ENCODE measurements at regions not wholly inside any gene's neighbourhood (a gene's known extent, or its start where the extent isn't known, plus 50 kb on each side); places are given as distances from the start of the nearest gene placed in this dataset.

- H3K4me3 ChIP-seq (ENCODE audit: insufficient read depth, low read depth, low read length), result no peak overlapping the region
- no peaks in the 10 kb centered on the region for H3K4me1 ChIP-seq (ENCODE audit: control insufficient read depth, insufficient read depth, low read length)
- H3K9me1 ChIP-seq (ENCODE audit: insufficient read depth, low read length), result no peaks in the 10 kb centered on the region
- no peak overlapping the region for H2AK9ac ChIP-seq (replicated peaks; ENCODE audit: low read depth, low read length, poor library complexity)
- no peak overlapping the region for H3K14ac ChIP-seq (replicated peaks; ENCODE audit: low read depth, low read length)
- intact Hi-C loops (cut with micrococcal nuclease) (no loop called here), in situ Hi-C loops (cut with MboI; ENCODE audit: low sequenced_read_pairs) (no loop called here), dilution Hi-C loops (cut with HindIII; ENCODE audit: low sequenced_read_pairs, unreplicated experiment) (no loop called here)
- CTCF ChIA-PET, result no interaction called here
- no peak overlapping the region for H3K23ac ChIP-seq (ENCODE audit: low read depth, low read length)
- no peak overlapping the region for H4K8ac ChIP-seq (ENCODE audit: low read depth in 2 of 2, low read length in 2 of 2)
- H2AFZ ChIP-seq (replicated peaks; ENCODE audit: low read length, poor library complexity), result no peak overlapping the region
- H3K27me3 ChIP-seq (ENCODE audit: control insufficient read depth, insufficient read depth, low read length), result no peaks in the 10 kb centered on the region; the same call in 1 of the 2 replicates
- WGBS, 2 experiments (ENCODE audit: extremely low coverage in 2 of 2, insufficient read length in 1 of 2), result no CpG with 5 or more reads among the region's 3 CpGs
- no peak overlapping the region for H3K4me2 ChIP-seq (ENCODE audit: low read depth, low read length)
- TF ChIP-seq BHLHE40 (IDR thresholded peaks at IDR 0.05; ENCODE audit: low read depth, low read length), result no peak
- TF ChIP-seq RFX5 (IDR thresholded peaks at IDR 0.05; ENCODE audit: low read depth, low read length), result no peak
- no peak for TF ChIP-seq RAD21 (IDR thresholded peaks at IDR 0.05; ENCODE audit: low read length)
- TF ChIP-seq FOS (IDR thresholded peaks at IDR 0.05; ENCODE audit: low read depth, low read length), result no peak
- TF ChIP-seq NFE2L2 (IDR thresholded peaks at IDR 0.05; ENCODE audit: low read depth, low read length), result no peak
- TF ChIP-seq, protein P1, sequence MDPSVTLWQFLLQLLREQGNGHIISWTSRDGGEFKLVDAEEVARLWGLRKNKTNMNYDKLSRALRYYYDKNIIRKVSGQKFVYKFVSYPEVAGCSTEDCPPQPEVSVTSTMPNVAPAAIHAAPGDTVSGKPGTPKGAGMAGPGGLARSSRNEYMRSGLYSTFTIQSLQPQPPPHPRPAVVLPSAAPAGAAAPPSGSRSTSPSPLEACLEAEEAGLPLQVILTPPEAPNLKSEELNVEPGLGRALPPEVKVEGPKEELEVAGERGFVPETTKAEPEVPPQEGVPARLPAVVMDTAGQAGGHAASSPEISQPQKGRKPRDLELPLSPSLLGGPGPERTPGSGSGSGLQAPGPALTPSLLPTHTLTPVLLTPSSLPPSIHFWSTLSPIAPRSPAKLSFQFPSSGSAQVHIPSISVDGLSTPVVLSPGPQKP (IDR thresholded peaks at IDR 0.05; ENCODE audit: borderline replicate concordance, low read depth, low read length), result no peak
- TF ChIP-seq MAFK (IDR thresholded peaks at IDR 0.05; ENCODE audit: low read depth, low read length), result no peak
- TF ChIP-seq POLR2A (IDR thresholded peaks at IDR 0.05; ENCODE audit: low read depth, low read length), result no peak
- no peak for TF ChIP-seq CHD1 (IDR thresholded peaks at IDR 0.05; ENCODE audit: low read depth, low read length)
- no peak for TF ChIP-seq MAZ (IDR thresholded peaks at IDR 0.05; ENCODE audit: borderline replicate concordance, low read depth, low read length)
- TF ChIP-seq CEBPB (IDR thresholded peaks at IDR 0.05; ENCODE audit: low read depth, low read length), result no peak
- no peak for TF ChIP-seq MXI1 (IDR thresholded peaks at IDR 0.05; ENCODE audit: borderline replicate concordance, low read depth, low read length)
- TF ChIP-seq RCOR1 (IDR thresholded peaks at IDR 0.05; ENCODE audit: insufficient replicate concordance, low read length), result no peak
- no peak for TF ChIP-seq CTCF (conservative IDR thresholded peaks at IDR 0.05; ENCODE audit: low read depth, low read length)
- TF ChIP-seq SMC3 (IDR thresholded peaks at IDR 0.05; ENCODE audit: low read depth, low read length), result no peak
- TF ChIP-seq, protein P2, sequence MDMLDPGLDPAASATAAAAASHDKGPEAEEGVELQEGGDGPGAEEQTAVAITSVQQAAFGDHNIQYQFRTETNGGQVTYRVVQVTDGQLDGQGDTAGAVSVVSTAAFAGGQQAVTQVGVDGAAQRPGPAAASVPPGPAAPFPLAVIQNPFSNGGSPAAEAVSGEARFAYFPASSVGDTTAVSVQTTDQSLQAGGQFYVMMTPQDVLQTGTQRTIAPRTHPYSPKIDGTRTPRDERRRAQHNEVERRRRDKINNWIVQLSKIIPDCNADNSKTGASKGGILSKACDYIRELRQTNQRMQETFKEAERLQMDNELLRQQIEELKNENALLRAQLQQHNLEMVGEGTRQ (IDR thresholded peaks at IDR 0.05; ENCODE audit: low read depth, low read length), result no peak
- no peak for DNase-seq
- H4K20me1 ChIP-seq (ENCODE audit: insufficient read depth, low read length), result no peaks in the 10 kb centered on the region
- no peaks in the 10 kb centered on the region for H3K36me3 ChIP-seq (ENCODE audit: control insufficient read depth, insufficient read depth, low read length)
- no peak overlapping the region for H3K9ac ChIP-seq (ENCODE audit: low read depth, low read length)
- H2BK120ac ChIP-seq (ENCODE audit: low read depth, low read length), result no peak overlapping the region
- H2BK20ac ChIP-seq (ENCODE audit: low read depth, low read length), result no peak overlapping the region
- no peak overlapping the region for H2BK5ac ChIP-seq (ENCODE audit: low read depth, low read length, poor library complexity, severe bottlenecking)
- ATAC-seq (ENCODE audit: low read depth), result no peak
- H2BK15ac ChIP-seq (ENCODE audit: low read depth, low read length), result no peak overlapping the region
- no peak overlapping the region for H3K4ac ChIP-seq (ENCODE audit: low read depth, low read length)
- no peaks in the 10 kb centered on the region for H3K79me1 ChIP-seq (ENCODE audit: low read depth in 1 of 2, low read length in 2 of 2)
- no peak overlapping the region for H4K5ac ChIP-seq (ENCODE audit: low read depth, low read length)
- H3K56ac ChIP-seq (ENCODE audit: extremely low read depth, insufficient read depth, low read length), result no peak overlapping the region
- no peak overlapping the region for H3K27ac ChIP-seq (ENCODE audit: insufficient read depth, low read length)
- no peak overlapping the region for H2AK5ac ChIP-seq (ENCODE audit: low read depth, low read length)
- POLR2A ChIA-PET (ENCODE audit: unreplicated experiment), result no interaction called here
- peaks cover 3% of the 10 kb centered on the region for H3K9me3 ChIP-seq (ENCODE audit: control insufficient read depth, insufficient read depth, low read length)
- no TSS peak for BruUV-seq (replicated peaks)
- H4K91ac ChIP-seq (ENCODE audit: insufficient read depth, low read depth, low read length), result no peak overlapping the region
- H3K18ac ChIP-seq (ENCODE audit: low read depth, low read length), result no peak overlapping the region
Observed at GRCh38 chr3:72558001-72558400, 290.2 kb downstream of the SHQ1 start.

All from IMR-90 (cell line).